K562 (cell line): ENCODE measurements at regions not wholly inside any gene's neighbourhood (a gene's known extent, or its start where the extent isn't known, plus 50 kb on each side); places are given as distances from the start of the nearest gene placed in this dataset.

ENCODE experiments used
- ATAC-seq: fragments of 200-7000 bp; cut with Tn5 transposase; 3 replicates; pipeline ENCODE4 v1.9.1; 2020; ENCODE audit warnings: moderate library complexity
- BruUV-seq: library from RNA; stranded (reverse); fragments of 400-500 nt; replicated peaks from 2 replicates; lab custom pipeline; 2021; lab: Mats Ljungman, UMichigan
- CTCF ChIA-PET: fragments of 300-600 bp; formaldehyde crosslinking; extraction: SDS; loops from one replicate; lab custom pipeline; 2021; ENCODE audit warnings: low intra/inter-chr PET ratio; lab: Yijun Ruan, JAX
- POLR2A ChIA-PET: fragments of 300-600, 350-650 bp; sonication (Branson Sonifier 250); formaldehyde crosslinking; extraction: SDS; loops from one replicate; lab custom pipeline; 2021; ENCODE audit warnings: antibody characterized with exemption, inconsistent platforms; lab: Yijun Ruan, JAX
- DNase-seq, 4 experiments: peaks; one replicate each; pipeline versions ENCODE4 v3.0.0 to v3.0.0-alpha.2; 2011 to 2018; ENCODE audit warnings: low spot score in 3 of 4, mixed read lengths in 3 of 4; ENCODE audit errors: extremely low read depth in 1 of 4
- FAIRE-seq: peaks from 2 replicates; lab custom pipeline; 2011; peaks lifted over from hg19 to GRCh38; lab: Jason Lieb, UNC
- H2AFZ ChIP-seq: 2 replicates; pipeline ENCODE4 v1.6.0; 2011; ENCODE audit warnings: low read depth, low read length, control low read depth, inconsistent platforms
- H3K27ac ChIP-seq: fragments of 200-600 bp; 3 replicates; pipeline ENCODE4 v1.8.0; 2011; ENCODE audit warnings: low read depth, mild to moderate bottlenecking, control low read depth, inconsistent platforms, low read length, moderate library complexity, mixed read lengths; ENCODE audit errors: extremely low read depth
- H3K27me3 ChIP-seq, 2 experiments: fragments of 300-600 bp in 1 of 2; 2 replicates in 1 of 2; 3 replicates in 1 of 2; pipeline versions ENCODE4 v1.6.0 to v1.8.0; 2011; ENCODE audit warnings: inconsistent platforms in 2 of 2, low read length in 2 of 2, mild to moderate bottlenecking in 1 of 2, mixed read lengths in 1 of 2, moderate library complexity in 1 of 2; ENCODE audit not compliant: control insufficient read depth in 2 of 2, insufficient read depth in 2 of 2
- H3K36me3 ChIP-seq: fragments of 300-600 bp; 3 replicates; pipeline ENCODE4 v1.8.0; 2011; ENCODE audit warnings: mild to moderate bottlenecking, low read length, inconsistent platforms; ENCODE audit not compliant: control insufficient read depth, insufficient read depth
- H3K4me1 ChIP-seq, 2 experiments: fragments of 200-600 bp in 1 of 2; replicated peaks in 1 of 2; 2 replicates in 1 of 2; 3 replicates in 1 of 2; pipeline versions ENCODE4 v1.5.1 to v1.8.0; 2011; ENCODE audit warnings: inconsistent platforms in 2 of 2, low read length in 2 of 2, mild to moderate bottlenecking in 1 of 2, mixed read lengths in 1 of 2, moderate library complexity in 1 of 2; ENCODE audit not compliant: control insufficient read depth in 2 of 2, insufficient read depth in 2 of 2
- H3K4me2 ChIP-seq: 2 replicates; pipeline ENCODE4 v1.6.1; 2011; ENCODE audit warnings: low read length, control low read depth, inconsistent platforms, mixed read lengths; ENCODE audit not compliant: insufficient read depth
- H3K4me3 ChIP-seq: fragments of 200-600 bp; sonication (generic), shearing (Covaris generic); 2 replicates; pipeline ENCODE4 v1.5.1; 2016; ENCODE audit warnings: control low read depth, inconsistent platforms
- H3K79me2 ChIP-seq: fragments of 200-600 bp; 3 replicates; pipeline ENCODE4 v1.8.0; 2011; ENCODE audit warnings: low read length, inconsistent platforms; ENCODE audit not compliant: control insufficient read depth, insufficient read depth
- H3K9ac ChIP-seq, 2 experiments: 2 replicates each; pipeline versions ENCODE4 v1.6.0 to v1.6.1; 2011; ENCODE audit warnings: low read depth in 2 of 2, low read length in 2 of 2, control low read depth in 1 of 2, inconsistent platforms in 1 of 2, mild to moderate bottlenecking in 1 of 2, mixed read lengths in 1 of 2; ENCODE audit not compliant: insufficient read depth in 1 of 2
- H3K9me1 ChIP-seq: one replicate; pipeline ENCODE4 v1.6.0; 2011; ENCODE audit warnings: inconsistent platforms, mild to moderate bottlenecking, low read length, moderate library complexity; ENCODE audit not compliant: control insufficient read depth, insufficient read depth
- H3K9me3 ChIP-seq: replicated peaks from 2 replicates; pipeline ENCODE4 v1.5.1; 2011; ENCODE audit warnings: low read depth, low read length, inconsistent platforms; ENCODE audit not compliant: control insufficient read depth, insufficient read depth
- H4K20me1 ChIP-seq: replicated peaks from 2 replicates; pipeline ENCODE4 v1.6.1; 2011; ENCODE audit warnings: low read length, inconsistent platforms, mixed read lengths; ENCODE audit not compliant: control insufficient read depth, insufficient read depth
- CREM ChIP-seq: IDR thresholded peaks from 2 replicates; pipeline ENCODE4 v1.6.1; 2014; ENCODE audit warnings: antibody characterized with exemption, low read depth
- DDX20 ChIP-seq: fragments of 450-650 bp; IDR thresholded peaks from 2 replicates; pipeline ENCODE4 v1.6.1; 2016; ENCODE audit warnings: missing genetic modification characterization, low read depth, mild to moderate bottlenecking, missing compliant biosample characterization, moderate library complexity
- E4F1 ChIP-seq: fragments of 250-450 bp; sonication (Bioruptor Pico); IDR thresholded peaks from 2 replicates; pipeline ENCODE4 v1.5.0; 2021; ENCODE audit warnings: mild to moderate bottlenecking, borderline replicate concordance
- ELF2 ChIP-seq: fragments of 250-450 bp; sonication (Bioruptor Pico); IDR thresholded peaks from 2 replicates; pipeline ENCODE4 v1.5.0; 2021; ENCODE audit warnings: mild to moderate bottlenecking
- ETV6 ChIP-seq, 3 experiments: fragments of 150-350 bp in 1 of 3; sonication (generic) in 1 of 3; formaldehyde crosslinking in 1 of 3; IDR thresholded peaks; 2 replicates each; pipeline versions ENCODE4 v1.6.1 to v1.8.0; 2014 to 2022; ENCODE audit warnings: borderline replicate concordance in 2 of 3, low read depth in 2 of 3, antibody characterized with exemption in 1 of 3, low read length in 1 of 3, mild to moderate bottlenecking in 1 of 3, missing genetic modification reagents in 1 of 3
- LARP7 ChIP-seq: fragments of 450-650 bp; IDR thresholded peaks from 2 replicates; pipeline ENCODE4 v1.6.1; 2016
- MCM2 ChIP-seq: fragments of 450-650 bp; IDR thresholded peaks from 2 replicates; pipeline ENCODE4 v1.6.1; 2017; ENCODE audit warnings: low read depth, mild to moderate bottlenecking
- NELFE ChIP-seq: IDR thresholded peaks from 2 replicates; pipeline ENCODE4 v1.6.1; 2011; ENCODE audit warnings: mild to moderate bottlenecking; ENCODE audit not compliant: insufficient read depth, insufficient read length
- RB1 ChIP-seq: fragments of 450-650 bp; IDR thresholded peaks from 2 replicates; pipeline ENCODE4 v1.6.1; 2017; ENCODE audit warnings: low read depth, mild to moderate bottlenecking
- TSC22D4 ChIP-seq: fragments of 450-650 bp; IDR thresholded peaks from 2 replicates; pipeline ENCODE4 v1.6.1; 2016; ENCODE audit warnings: missing genetic modification characterization, missing biosample characterization, control low read depth
- ZNF512 ChIP-seq: IDR thresholded peaks from 2 replicates; pipeline ENCODE4 v1.6.1; 2016; ENCODE audit warnings: missing genetic modification characterization, missing compliant biosample characterization
- ZNF696 ChIP-seq: fragments of 250-450 bp; sonication (Bioruptor Pico); conservative IDR thresholded peaks from 2 replicates; pipeline ENCODE4 v1.4.0; 2020; ENCODE audit warnings: mild to moderate bottlenecking, moderate library complexity
- whole genome bisulfite sequencing: fragments of 100-300 bp; shearing (Covaris generic); methylation state at CpG from one replicate; pipeline ENCODE4 v1.1.6; 2016; ENCODE audit warnings: low coverage, mixed read lengths; ENCODE audit not compliant: insufficient coverage; ENCODE audit errors: missing lambda C conversion rate; 5-methylcytosine and 5-hydroxymethylcytosine counted together
- in situ Hi-C: fragments of 300-500 bp; cut with MboI; formaldehyde crosslinking; loops from 4 replicates; pipeline ENCODE4 v1.15.0; 2018; ENCODE audit warnings: inconsistent platforms, mixed read lengths
- intact Hi-C: fragments of 100-400 bp; cut with micrococcal nuclease; formaldehyde crosslinking; loops from 2 replicates; pipeline ENCODE4 v1.14.2; 2022
- TF ChIP-seq, protein P1 (sequence below): sonication (generic); formaldehyde crosslinking; IDR thresholded peaks from 2 replicates; pipeline ENCODE4 v1.8.1; 2023; ENCODE audit warnings: mild to moderate bottlenecking, missing genetic modification reagents

DNA sequence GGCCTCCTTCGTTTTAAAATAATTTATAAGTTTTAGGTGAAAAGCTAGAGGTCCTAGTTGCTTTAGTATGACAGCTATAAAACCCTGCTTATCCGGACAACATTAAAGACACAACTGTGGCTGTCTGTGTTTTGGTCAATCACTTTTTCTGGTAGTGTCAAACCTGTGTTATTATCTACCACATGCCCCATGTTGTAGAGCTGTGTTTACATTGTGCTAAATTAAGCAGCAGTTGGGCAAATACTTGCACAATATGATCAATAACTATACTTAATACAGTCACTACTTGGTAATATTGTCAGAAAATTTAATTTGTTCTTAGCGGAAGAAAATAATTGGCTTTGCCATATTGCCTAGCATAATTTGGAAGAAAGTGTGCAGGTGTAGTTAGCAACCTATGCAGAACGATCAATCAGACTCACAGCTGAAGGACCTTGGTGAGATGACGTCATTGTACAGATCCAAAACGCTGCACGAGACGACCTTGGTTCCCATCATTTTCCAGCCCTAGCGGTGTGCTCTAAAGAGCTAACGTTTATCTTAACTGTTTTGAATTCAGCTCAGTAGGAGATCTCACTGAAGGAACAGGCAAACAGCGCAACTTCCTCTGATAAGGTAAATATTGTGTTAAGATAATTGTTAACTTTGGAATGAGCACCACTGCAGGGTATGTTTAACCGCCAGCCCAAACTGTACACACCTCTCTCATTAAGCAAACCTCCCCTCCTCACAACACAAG, 476.6 kb downstream of the IRS2 start:
- 0% methylated on average over 12 of the region's 12 CpGs for WGBS
- Histone ChIP-seq H3K4me1 (no peaks in the 10 kb centered on the region), H4K20me1 (no peaks in the 10 kb centered on the region), H3K27ac (no peak overlapping the region), H3K9me3 (no peaks in the 10 kb centered on the region), H3K27me3 (no peaks in the 10 kb centered on the region), H3K9me1 (no peaks in the 10 kb centered on the region), H2AFZ (no peak overlapping the region), H3K4me3 (no peak overlapping the region), H3K4me2 (no peak overlapping the region), H3K9ac (no peak overlapping the region), H3K36me3 (no peaks in the 10 kb centered on the region), H3K79me2 (no peaks in the 10 kb centered on the region)
- FAIRE-seq (no peak), DNase-seq (no peak), ATAC-seq (no peak)
- no TSS peak for BruUV-seq
- in situ Hi-C loops (no loop called here), intact Hi-C loops (no loop called here)
- no peak for TF ChIP-seq NELFE
- TF ChIP-seq ZNF512 (tag): no peak
- TF ChIP-seq LARP7: no peak
- no peak for TF ChIP-seq MCM2
- no peak for TF ChIP-seq ZNF696 (CRISPR knock-in tag)
- TF ChIP-seq ELF2: no peak
- TF ChIP-seq TSC22D4: no peak
- TF ChIP-seq E4F1 (CRISPR knock-in tag): no peak
- no peak for TF ChIP-seq CREM
- TF ChIP-seq DDX20 (tag): no peak
- no peak for TF ChIP-seq RB1
- TF ChIP-seq, protein P1, sequence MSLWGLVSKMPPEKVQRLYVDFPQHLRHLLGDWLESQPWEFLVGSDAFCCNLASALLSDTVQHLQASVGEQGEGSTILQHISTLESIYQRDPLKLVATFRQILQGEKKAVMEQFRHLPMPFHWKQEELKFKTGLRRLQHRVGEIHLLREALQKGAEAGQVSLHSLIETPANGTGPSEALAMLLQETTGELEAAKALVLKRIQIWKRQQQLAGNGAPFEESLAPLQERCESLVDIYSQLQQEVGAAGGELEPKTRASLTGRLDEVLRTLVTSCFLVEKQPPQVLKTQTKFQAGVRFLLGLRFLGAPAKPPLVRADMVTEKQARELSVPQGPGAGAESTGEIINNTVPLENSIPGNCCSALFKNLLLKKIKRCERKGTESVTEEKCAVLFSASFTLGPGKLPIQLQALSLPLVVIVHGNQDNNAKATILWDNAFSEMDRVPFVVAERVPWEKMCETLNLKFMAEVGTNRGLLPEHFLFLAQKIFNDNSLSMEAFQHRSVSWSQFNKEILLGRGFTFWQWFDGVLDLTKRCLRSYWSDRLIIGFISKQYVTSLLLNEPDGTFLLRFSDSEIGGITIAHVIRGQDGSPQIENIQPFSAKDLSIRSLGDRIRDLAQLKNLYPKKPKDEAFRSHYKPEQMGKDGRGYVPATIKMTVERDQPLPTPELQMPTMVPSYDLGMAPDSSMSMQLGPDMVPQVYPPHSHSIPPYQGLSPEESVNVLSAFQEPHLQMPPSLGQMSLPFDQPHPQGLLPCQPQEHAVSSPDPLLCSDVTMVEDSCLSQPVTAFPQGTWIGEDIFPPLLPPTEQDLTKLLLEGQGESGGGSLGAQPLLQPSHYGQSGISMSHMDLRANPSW (CRISPR knock-in tag): no peak
- no peak for TF ChIP-seq ETV6 (IDR thresholded peaks at IDR 0.05; ENCODE audit: borderline replicate concordance in 1 of 2, low read depth in 2 of 2, low read length in 1 of 2)
- no peak for TF ChIP-seq ETV6 (CRISPR knock-in tag; IDR thresholded peaks at IDR 0.05; ENCODE audit: borderline replicate concordance)
- POLR2A ChIA-PET: no interaction called here
- CTCF ChIA-PET: no interaction called here
